ENCODE measurements at regions not wholly inside any gene's neighbourhood (a gene's known extent, or its start where the extent isn't known, plus 50 kb on each side); places are given as distances from the start of the nearest gene placed in this dataset.

DNA sequence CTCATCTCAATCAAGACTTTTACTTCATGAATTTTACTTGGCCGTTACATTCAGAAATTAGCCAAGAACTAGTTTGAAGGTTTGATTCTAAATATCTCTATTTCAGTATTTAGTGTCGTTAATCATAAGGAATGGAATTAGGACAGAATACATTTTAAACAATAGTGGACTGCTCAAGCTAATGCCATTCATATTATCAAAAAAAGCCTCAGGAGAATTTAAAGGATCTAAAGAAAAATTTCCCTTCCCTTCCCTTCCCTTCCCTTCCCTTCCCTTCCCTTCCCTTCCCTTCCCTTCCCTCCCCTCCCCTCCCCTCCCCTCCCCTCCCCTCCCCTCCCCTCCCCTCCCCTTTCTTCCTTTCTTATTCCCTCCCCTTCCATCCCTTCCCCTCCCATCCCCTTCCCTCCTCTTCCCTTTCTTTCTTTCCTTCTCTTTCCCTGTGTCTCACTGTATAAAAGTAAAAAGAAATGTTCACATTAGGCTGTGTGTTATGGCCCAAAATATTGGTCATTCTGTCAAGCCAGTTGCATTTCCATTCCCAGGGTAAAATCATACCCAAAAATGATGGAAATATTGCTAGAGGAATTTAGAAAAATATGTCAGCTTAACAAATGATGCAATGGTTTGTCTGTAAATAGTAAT, 717.8 kb downstream of the LUZP2 start:
- TF ChIP-seq, protein P1, sequence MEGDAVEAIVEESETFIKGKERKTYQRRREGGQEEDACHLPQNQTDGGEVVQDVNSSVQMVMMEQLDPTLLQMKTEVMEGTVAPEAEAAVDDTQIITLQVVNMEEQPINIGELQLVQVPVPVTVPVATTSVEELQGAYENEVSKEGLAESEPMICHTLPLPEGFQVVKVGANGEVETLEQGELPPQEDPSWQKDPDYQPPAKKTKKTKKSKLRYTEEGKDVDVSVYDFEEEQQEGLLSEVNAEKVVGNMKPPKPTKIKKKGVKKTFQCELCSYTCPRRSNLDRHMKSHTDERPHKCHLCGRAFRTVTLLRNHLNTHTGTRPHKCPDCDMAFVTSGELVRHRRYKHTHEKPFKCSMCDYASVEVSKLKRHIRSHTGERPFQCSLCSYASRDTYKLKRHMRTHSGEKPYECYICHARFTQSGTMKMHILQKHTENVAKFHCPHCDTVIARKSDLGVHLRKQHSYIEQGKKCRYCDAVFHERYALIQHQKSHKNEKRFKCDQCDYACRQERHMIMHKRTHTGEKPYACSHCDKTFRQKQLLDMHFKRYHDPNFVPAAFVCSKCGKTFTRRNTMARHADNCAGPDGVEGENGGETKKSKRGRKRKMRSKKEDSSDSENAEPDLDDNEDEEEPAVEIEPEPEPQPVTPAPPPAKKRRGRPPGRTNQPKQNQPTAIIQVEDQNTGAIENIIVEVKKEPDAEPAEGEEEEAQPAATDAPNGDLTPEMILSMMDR (conservative IDR thresholded peaks at IDR 0.05; ENCODE audit: low read depth, low read length), result no peak
- Histone ChIP-seq H3K27ac (no peak overlapping the region), H3K79me2 (ENCODE audit: insufficient read depth, low read depth) (no peaks in the 10 kb centered on the region), H2AFZ (ENCODE audit: low read depth) (no peak overlapping the region), H4K20me1 (ENCODE audit: insufficient read depth) (no peaks in the 10 kb centered on the region), H3K4me3 (IDR thresholded peaks at IDR 0.05; ENCODE audit: insufficient read depth, low read depth, low read length) (no peak overlapping the region), H3K9ac (no peak overlapping the region), H3K4me2 (no peak overlapping the region), H3K27me3 (ENCODE audit: insufficient read depth, low read depth) (no peaks in the 10 kb centered on the region), H3K36me3 (ENCODE audit: insufficient read depth) (no peaks in the 10 kb centered on the region), H3K4me1 (ENCODE audit: low read depth, poor library complexity, severe bottlenecking) (no peaks in the 10 kb centered on the region)

DNA sequence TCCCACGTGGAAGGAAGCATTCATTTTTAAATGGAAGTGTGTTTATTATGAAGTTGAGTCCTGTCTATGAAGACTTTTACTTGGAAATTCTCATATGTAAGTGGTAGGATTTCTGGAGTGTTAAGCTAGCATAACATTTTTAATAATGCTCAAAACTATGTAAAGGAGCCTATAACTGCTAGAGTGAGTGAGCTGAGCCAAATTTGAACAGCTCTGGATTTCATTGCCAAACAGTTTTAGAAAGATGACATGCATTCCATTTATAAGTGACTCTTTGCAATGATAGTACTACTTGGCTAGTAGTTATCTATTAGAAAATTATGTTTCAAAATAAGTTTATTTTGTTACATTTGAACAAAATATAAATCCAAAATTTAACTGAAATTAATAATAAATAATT, 721.2 kb downstream of the LUZP2 start:
- H3K4me3 ChIP-seq (IDR thresholded peaks at IDR 0.05; ENCODE audit: insufficient read depth, low read depth, low read length), result no peak overlapping the region
- no peaks in the 10 kb centered on the region for H3K27me3 ChIP-seq (ENCODE audit: insufficient read depth, low read depth)
- H4K20me1 ChIP-seq (ENCODE audit: insufficient read depth), result no peaks in the 10 kb centered on the region
- no peaks in the 10 kb centered on the region for H3K79me2 ChIP-seq (ENCODE audit: insufficient read depth, low read depth)
- no peak overlapping the region for H3K4me2 ChIP-seq
- no peaks in the 10 kb centered on the region for H3K4me1 ChIP-seq (ENCODE audit: low read depth, poor library complexity, severe bottlenecking)
- H3K36me3 ChIP-seq (ENCODE audit: insufficient read depth), result no peaks in the 10 kb centered on the region
- TF ChIP-seq, protein P1 (conservative IDR thresholded peaks at IDR 0.05; ENCODE audit: low read depth, low read length), result no peak
- H3K27ac ChIP-seq, result no peak overlapping the region
- no peak overlapping the region for H2AFZ ChIP-seq (ENCODE audit: low read depth)
- no peak overlapping the region for H3K9ac ChIP-seq

DNA sequence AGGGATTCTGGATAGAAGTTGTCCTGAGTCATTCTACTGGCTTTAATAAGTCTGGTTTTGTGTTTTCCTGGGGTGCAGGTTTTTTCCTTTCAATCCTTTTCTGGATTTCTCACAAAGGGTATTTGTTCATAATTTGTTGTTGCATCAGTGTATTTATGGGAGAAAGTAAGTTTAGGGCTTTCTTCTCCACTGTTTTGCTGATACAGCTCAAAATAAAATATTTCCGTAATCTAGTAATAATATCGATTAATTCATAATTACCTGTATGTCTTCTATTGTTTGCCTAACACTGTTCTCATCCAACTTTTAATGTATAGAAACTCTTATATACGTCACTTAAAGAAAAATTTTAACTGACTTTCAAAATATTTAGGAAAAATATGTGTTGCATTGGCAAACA, 728.2 kb downstream of the LUZP2 start:
- no peaks in the 10 kb centered on the region for H3K79me2 ChIP-seq (ENCODE audit: insufficient read depth, low read depth)

DNA sequence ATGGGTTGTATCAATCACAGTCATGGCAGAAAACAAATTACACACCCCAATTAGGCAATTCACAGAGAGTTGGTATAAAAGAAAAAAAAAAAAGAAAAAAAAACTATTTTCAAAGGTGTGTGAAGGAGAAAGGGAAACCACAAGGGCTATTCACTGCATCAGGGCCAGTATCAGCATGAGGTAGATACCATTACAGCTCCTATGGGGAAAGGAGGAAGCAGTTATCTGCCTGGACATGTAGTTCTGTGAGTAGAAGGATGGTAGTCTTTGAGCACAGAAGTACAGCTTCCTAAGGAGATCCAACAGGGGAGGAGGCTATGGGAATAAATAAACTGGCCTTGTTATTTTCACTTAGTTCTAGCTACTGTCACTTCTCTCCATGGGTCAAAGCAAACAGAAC, 746.1 kb downstream of the LUZP2 start:
- Histone ChIP-seq H4K20me1 (ENCODE audit: insufficient read depth) (no peaks in the 10 kb centered on the region), H3K4me3 (IDR thresholded peaks at IDR 0.05; ENCODE audit: insufficient read depth, low read depth, low read length) (no peak overlapping the region), H3K9ac (no peak overlapping the region), H3K4me2 (no peak overlapping the region), H3K27ac (no peak overlapping the region), H2AFZ (ENCODE audit: low read depth) (no peak overlapping the region), H3K27me3 (ENCODE audit: insufficient read depth, low read depth) (no peaks in the 10 kb centered on the region), H3K79me2 (ENCODE audit: insufficient read depth, low read depth) (no peaks in the 10 kb centered on the region), H3K36me3 (ENCODE audit: insufficient read depth) (no peaks in the 10 kb centered on the region), H3K4me1 (ENCODE audit: low read depth, poor library complexity, severe bottlenecking) (no peaks in the 10 kb centered on the region)
- TF ChIP-seq, protein P1 (conservative IDR thresholded peaks at IDR 0.05; ENCODE audit: low read depth, low read length), result no peak

More for the DNA sequence above, 728.2 kb downstream of the LUZP2 start:
- H2AFZ ChIP-seq (ENCODE audit: low read depth), result no peak overlapping the region
- TF ChIP-seq, protein P1 (conservative IDR thresholded peaks at IDR 0.05; ENCODE audit: low read depth, low read length), result no peak
- no peak overlapping the region for H3K27ac ChIP-seq
- H3K27me3 ChIP-seq (ENCODE audit: insufficient read depth, low read depth), result no peaks in the 10 kb centered on the region
- H3K4me1 ChIP-seq (ENCODE audit: low read depth, poor library complexity, severe bottlenecking), result no peaks in the 10 kb centered on the region
- H3K4me3 ChIP-seq (IDR thresholded peaks at IDR 0.05; ENCODE audit: insufficient read depth, low read depth, low read length), result no peak overlapping the region
- H3K36me3 ChIP-seq (ENCODE audit: insufficient read depth), result no peaks in the 10 kb centered on the region
- no peak overlapping the region for H3K9ac ChIP-seq
- no peak overlapping the region for H3K4me2 ChIP-seq
- no peaks in the 10 kb centered on the region for H4K20me1 ChIP-seq (ENCODE audit: insufficient read depth)

Data from KMS-11 (cell line).